ENCODE measurements at regions not wholly inside any gene's neighbourhood (a gene's known extent, or its start where the extent isn't known, plus 50 kb on each side); places are given as distances from the start of the nearest gene placed in this dataset.
"Not testable (repeated sequence)": the region's sequence is repeated elsewhere in the genome, so short reads cannot be mapped to it uniquely, and the experiment has no call there.

DNA sequence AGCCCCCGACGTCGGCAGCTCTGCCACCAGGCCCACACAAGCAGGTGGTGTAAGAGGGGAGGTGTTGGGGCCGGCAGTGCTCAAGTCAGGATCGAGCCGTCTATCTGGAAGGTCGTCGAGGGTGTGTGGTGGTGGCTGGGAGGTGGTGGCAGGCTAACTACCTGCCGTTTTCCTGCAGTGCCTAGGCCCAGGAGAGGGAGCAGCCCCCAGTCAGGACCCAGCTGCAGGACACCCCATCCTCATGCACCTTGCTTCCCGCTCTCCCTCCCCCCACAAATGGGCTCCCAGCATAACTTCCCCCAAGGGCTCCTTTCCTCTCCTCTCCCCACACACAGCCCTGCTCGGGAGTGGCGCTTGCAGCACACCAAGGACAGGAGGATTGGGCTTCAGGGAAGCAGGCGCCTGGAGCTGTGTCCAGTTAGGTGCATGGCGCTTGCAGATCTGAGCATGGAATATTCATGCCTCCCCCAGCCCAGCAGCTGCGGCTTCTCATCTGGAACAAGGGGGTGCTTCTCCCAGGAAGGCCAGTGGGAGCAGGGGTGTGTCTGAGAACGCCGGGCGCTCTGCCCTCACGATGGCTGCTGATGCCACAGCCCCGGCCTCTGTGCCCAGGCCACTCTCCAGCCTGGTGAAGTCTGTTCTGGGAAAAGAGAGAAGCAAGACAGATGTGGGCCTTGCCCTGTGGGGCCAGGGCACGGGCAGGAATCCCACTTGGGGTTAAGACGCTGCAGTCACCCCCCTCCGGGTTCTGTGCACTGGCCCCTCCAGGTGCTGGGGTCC lies 127.7 kb downstream of the IGLL1 start (continued):
- no peak for TF ChIP-seq EGR1 (IDR thresholded peaks at IDR 0.05; ENCODE audit: borderline replicate concordance, low read depth, low read length)

DNA sequence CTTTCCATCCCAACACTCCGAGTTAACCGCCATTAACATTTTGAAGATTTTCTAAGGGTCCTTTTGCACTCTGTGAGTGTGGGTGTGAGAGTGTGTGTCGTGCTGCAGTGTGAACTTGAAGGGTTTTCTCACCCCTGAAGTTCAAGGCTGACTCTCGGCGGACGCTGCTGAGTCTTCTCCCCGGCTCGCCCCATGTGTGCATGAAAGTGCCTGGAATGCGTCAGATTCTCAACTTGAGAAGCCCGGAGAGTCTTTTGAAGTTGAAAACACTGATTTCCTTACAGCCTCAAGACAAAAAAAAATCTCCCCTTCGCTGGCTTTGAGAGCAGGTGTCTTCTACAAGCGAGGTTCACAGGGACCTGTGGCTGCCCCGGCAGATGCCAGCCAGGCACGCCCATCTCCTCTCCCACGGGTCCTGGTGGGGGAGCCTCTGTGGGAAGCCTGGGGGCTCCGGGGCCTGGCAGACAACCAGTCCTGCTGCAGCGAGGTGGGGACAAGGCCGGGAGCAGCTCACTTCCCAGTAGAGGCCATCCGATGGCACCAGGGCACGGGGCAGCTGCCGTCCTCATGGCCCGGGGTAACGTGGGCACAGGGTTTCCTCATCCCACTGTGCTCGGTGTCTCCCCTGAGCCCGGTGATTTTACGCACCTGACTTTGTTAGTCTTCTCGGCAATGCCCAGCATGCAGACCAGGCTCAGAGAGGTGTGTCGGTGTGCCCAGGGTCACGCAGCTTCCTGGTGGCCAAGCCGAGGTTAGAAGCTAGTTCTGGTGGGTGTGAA lies 128.4 kb downstream of the IGLL1 start:
- H3K4ac ChIP-seq (replicated peaks; ENCODE audit: insufficient read length, low read depth, low read length); H4K91ac ChIP-seq (replicated peaks; ENCODE audit: insufficient read length, low read length); POLR2A ChIA-PET (ENCODE audit: partially characterized antibody); H3K36me3 ChIP-seq (ENCODE audit: control insufficient read depth in 2 of 4, insufficient read depth in 4 of 4, low read length in 3 of 4); H4K5ac ChIP-seq (ENCODE audit: insufficient read length, low read depth, low read length); H3K14ac ChIP-seq (ENCODE audit: insufficient read length); H3K56ac ChIP-seq (replicated peaks; ENCODE audit: insufficient read length, low read depth, low read length); H3K79me1 ChIP-seq (ENCODE audit: low read depth, low read length); H3K4me1 ChIP-seq (replicated peaks in 1 of 4; ENCODE audit: control insufficient read depth in 3 of 4, insufficient read depth in 4 of 4, low read length in 3 of 4); H3K27ac ChIP-seq (ENCODE audit: low read depth, low read length); H3K9ac ChIP-seq (replicated peaks in 1 of 4; ENCODE audit: extremely low read depth in 1 of 4, low read depth in 3 of 4, low read length in 3 of 4); H3K4me3 ChIP-seq (ENCODE audit: extremely low read depth in 1 of 4, insufficient read depth in 2 of 4, low read depth in 3 of 4, low read length in 4 of 4); H2AK5ac ChIP-seq (ENCODE audit: low read depth, low read length); H4K20me1 ChIP-seq (replicated peaks in 1 of 2; ENCODE audit: control insufficient read depth in 1 of 2, insufficient read depth in 2 of 2, low read length in 2 of 2); FAIRE-seq; H2AFZ ChIP-seq (ENCODE audit: low read length); H3K23ac ChIP-seq (ENCODE audit: insufficient read length); H3K23me2 ChIP-seq (ENCODE audit: low read depth, low read length); H3K9me3 ChIP-seq (ENCODE audit: insufficient read depth in 2 of 2, low read depth in 1 of 2, low read length in 1 of 2); H2BK5ac ChIP-seq (ENCODE audit: low read depth, low read length); H2BK12ac ChIP-seq (ENCODE audit: low read depth, low read length); H4K8ac ChIP-seq (ENCODE audit: extremely low read depth, insufficient read depth, low read length); H2BK15ac ChIP-seq (ENCODE audit: low read length); DNase-seq (ENCODE audit: low read depth in 1 of 2, low spot score in 2 of 2); H3K4me2 ChIP-seq (ENCODE audit: insufficient read depth in 1 of 2, low read depth in 2 of 2, low read length in 2 of 2); H2BK120ac ChIP-seq (replicated peaks; ENCODE audit: low read depth, low read length); H3K79me2 ChIP-seq (ENCODE audit: control insufficient read depth in 1 of 2, insufficient read depth in 2 of 2, low read length in 2 of 2); H3K18ac ChIP-seq (ENCODE audit: extremely low read depth, low read length); H2BK20ac ChIP-seq (ENCODE audit: low read length); H3K27me3 ChIP-seq (replicated peaks in 1 of 4; ENCODE audit: control insufficient read depth in 3 of 4, extremely low read depth in 1 of 4, insufficient read depth in 3 of 4, low read length in 3 of 4): not testable (repeated sequence)
- 86% methylated on average over 27 of the region's 30 CpGs; no CpG with 5 or more reads in 1 of the 2 experiments for WGBS, 2 experiments (ENCODE audit: extremely low coverage in 1 of 2, insufficient coverage in 1 of 2, insufficient read length in 1 of 2, insufficient replicate concordance in 2 of 2, low coverage in 1 of 2, low lambda C conversion rate in 2 of 2, missing lambda C conversion rate in 1 of 2)
- CTCF ChIA-PET (ENCODE audit: partially characterized antibody) = interaction anchor here (1.2 kb wide), 1 partner anchor 140 kb away, joined by 3 read pairs; no protein-coding TSS in a partner anchor

All from H1 (cell line).